HG02610 (cell line): ENCODE measurements at regions not wholly inside any gene's neighbourhood (a gene's known extent, or its start where the extent isn't known, plus 50 kb on each side); places are given as distances from the start of the nearest gene placed in this dataset.
"Not testable (repeated sequence)": the region's sequence is repeated elsewhere in the genome, so short reads cannot be mapped to it uniquely, and the experiment has no call there.

Experiments
- ATAC-seq: cut with Tn5 transposase; IDR thresholded peaks from one replicate; pipeline ENCODE4 v1.9.1; 2021; ENCODE audit warnings: mild to moderate bottlenecking, moderate library complexity; ENCODE audit not compliant: unreplicated experiment

GRCh38 chr4:23036921-23037495, 344.3 kb downstream of the GBA3 start:
- ATAC-seq = no peak

GRCh38 chr4:23036503-23036902, 343.8 kb downstream of the GBA3 start:
- no peak for ATAC-seq

GRCh38 chr4:23035521-23036056, 342.9 kb downstream of the GBA3 start:
- no peak for ATAC-seq

- no peak for ATAC-seq
Observed at GRCh38 chr4:23034731-23035130, 342.0 kb downstream of the GBA3 start.

GRCh38 chr4:23033796-23034195, 341.1 kb downstream of the GBA3 start:
- ATAC-seq = no peak

GRCh38 chr4:23028875-23029274, 336.1 kb downstream of the GBA3 start:
- ATAC-seq = no peak

GRCh38 chr4:23023666-23024065, 330.9 kb downstream of the GBA3 start:
- no peak for ATAC-seq

- ATAC-seq = no peak
Observed at GRCh38 chr4:23023121-23023520, 330.4 kb downstream of the GBA3 start.

- ATAC-seq = no peak
Observed at GRCh38 chr4:23022032-23022431, 329.3 kb downstream of the GBA3 start.

GRCh38 chr4:23021040-23021439, 328.3 kb downstream of the GBA3 start:
- ATAC-seq = no peak

GRCh38 chr4:23020399-23020798, 327.7 kb downstream of the GBA3 start:
- ATAC-seq = not testable (repeated sequence)

GRCh38 chr4:23016981-23017380, 324.2 kb downstream of the GBA3 start:
- no peak for ATAC-seq

- ATAC-seq = no peak
Observed at GRCh38 chr4:23015821-23016220, 323.1 kb downstream of the GBA3 start.

GRCh38 chr4:23009093-23009492, 316.4 kb downstream of the GBA3 start:
- no peak for ATAC-seq

- ATAC-seq = no peak
Observed at GRCh38 chr4:23006756-23007155, 314.0 kb downstream of the GBA3 start.

- no peak for ATAC-seq
Observed at GRCh38 chr4:23005691-23006090, 313.0 kb downstream of the GBA3 start.

GRCh38 chr4:23001478-23001877, 308.7 kb downstream of the GBA3 start:
- no peak for ATAC-seq

- ATAC-seq = no peak
Observed at GRCh38 chr4:22999419-22999818, 306.7 kb downstream of the GBA3 start.

GRCh38 chr4:22997358-22998224, 304.9 kb downstream of the GBA3 start:
- ATAC-seq = no peak

GRCh38 chr4:22991576-22991975, 298.8 kb downstream of the GBA3 start:
- ATAC-seq = no peak

- no peak for ATAC-seq
Observed at GRCh38 chr4:22988526-22988925, 295.8 kb downstream of the GBA3 start.

- ATAC-seq = no peak
Observed at GRCh38 chr4:22987870-22988269, 295.1 kb downstream of the GBA3 start.
